Large intestine (tissue), 3 donors: ENCODE measurements at regions not wholly inside any gene's neighbourhood (a gene's known extent, or its start where the extent isn't known, plus 50 kb on each side); places are given as distances from the start of the nearest gene placed in this dataset.

Source experiments
- DNase-seq, 2 donors: peaks; one replicate each; pipeline versions ENCODE4 v3.0.0 to v3.0.0-alpha.2; 2013
- H3K27ac ChIP-seq: one replicate; pipeline ENCODE4 v1.5.1; 2013; ENCODE audit warnings: low read length
- H3K27me3 ChIP-seq: 2 replicates; pipeline ENCODE4 v1.6.1; 2013; ENCODE audit warnings: low read length; ENCODE audit not compliant: control insufficient read depth, insufficient read depth
- H3K36me3 ChIP-seq: 2 replicates; pipeline ENCODE4 v1.6.1; 2013; ENCODE audit warnings: low read length; ENCODE audit not compliant: control insufficient read depth, insufficient read depth
- H3K4me1 ChIP-seq: one replicate; pipeline ENCODE4 v1.6.1; 2013; ENCODE audit warnings: low read length; ENCODE audit not compliant: control insufficient read depth, insufficient read depth
- H3K4me3 ChIP-seq: one replicate; pipeline ENCODE4 v1.5.1; 2013; ENCODE audit warnings: low read length
- H3K9me3 ChIP-seq: one replicate; pipeline ENCODE4 v1.6.1; 2013; ENCODE audit warnings: mild to moderate bottlenecking, low read depth, low read length, moderate library complexity; ENCODE audit not compliant: control insufficient read depth
- whole genome bisulfite sequencing: methylation state at CpG from one replicate; pipeline ENCODE4 v1.1.5; 2013; ENCODE audit warnings: low lambda C conversion rate; ENCODE audit not compliant: insufficient coverage; 5-methylcytosine and 5-hydroxymethylcytosine counted together

GRCh38 chr3:102225407-102226132, 209.2 kb upstream of the ZPLD1 start:
- no peak overlapping the region for H3K4me3 ChIP-seq
- H3K4me1 ChIP-seq: peaks cover 5% of the 10 kb centered on the region
- no peaks in the 10 kb centered on the region for H3K9me3 ChIP-seq
- WGBS: no CpG with 5 or more reads among the region's 1 CpG
- peak; percentile 61 to 70 for DNase-seq
- no peaks in the 10 kb centered on the region for H3K36me3 ChIP-seq
- H3K27ac ChIP-seq: no peak overlapping the region
- no peaks in the 10 kb centered on the region for H3K27me3 ChIP-seq

- no peak overlapping the region for H3K4me3 ChIP-seq
- H3K9me3 ChIP-seq: no peaks in the 10 kb centered on the region
- no peaks in the 10 kb centered on the region for H3K27me3 ChIP-seq
- H3K36me3 ChIP-seq: no peaks in the 10 kb centered on the region
- H3K4me1 ChIP-seq: peaks cover 5% of the 10 kb centered on the region
- H3K27ac ChIP-seq: no peak overlapping the region
- WGBS: no CpG with 5 or more reads among the region's 1 CpG
- no peak for DNase-seq
Measured at GRCh38 chr3:102226463-102226862, 208.4 kb upstream of the ZPLD1 start.

DNA sequence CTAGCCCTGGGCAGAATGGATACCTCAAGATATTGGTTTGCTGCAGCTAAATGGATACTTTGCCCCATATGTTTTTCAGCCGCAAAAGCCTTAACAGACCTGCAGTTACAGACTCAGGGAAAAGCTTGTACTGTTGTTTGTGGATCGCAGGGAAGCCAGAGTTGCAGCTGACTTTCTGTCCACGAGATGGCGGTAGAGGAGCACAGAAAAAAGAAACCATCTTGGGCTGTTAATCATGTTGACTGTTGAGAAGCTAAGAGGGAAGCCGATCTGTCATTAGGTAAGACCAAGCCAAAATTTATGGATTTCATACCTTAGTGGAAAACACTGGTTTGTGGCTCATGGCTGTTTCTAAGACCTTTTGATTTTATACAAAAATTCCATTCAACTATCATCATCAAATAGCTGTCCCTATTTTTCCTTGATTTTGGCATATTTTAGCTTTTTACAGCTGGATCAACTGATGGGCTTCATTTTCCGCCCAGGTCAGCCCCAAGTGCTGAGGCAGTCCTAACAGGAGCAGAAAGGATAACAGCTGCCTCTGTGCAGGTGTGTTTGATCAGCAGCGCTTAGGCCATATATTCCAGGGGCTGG, 205.7 kb upstream of the ZPLD1 start:
- Histone ChIP-seq H3K27me3 (no peaks in the 10 kb centered on the region), H3K4me1 (peaks cover 5% of the 10 kb centered on the region), H3K4me3 (no peak overlapping the region), H3K27ac (no peak overlapping the region), H3K36me3 (no peaks in the 10 kb centered on the region), H3K9me3 (no peaks in the 10 kb centered on the region)
- DNase-seq: peak; percentile 66 to 72
- no CpG with 5 or more reads among the region's 7 CpGs for WGBS

DNA sequence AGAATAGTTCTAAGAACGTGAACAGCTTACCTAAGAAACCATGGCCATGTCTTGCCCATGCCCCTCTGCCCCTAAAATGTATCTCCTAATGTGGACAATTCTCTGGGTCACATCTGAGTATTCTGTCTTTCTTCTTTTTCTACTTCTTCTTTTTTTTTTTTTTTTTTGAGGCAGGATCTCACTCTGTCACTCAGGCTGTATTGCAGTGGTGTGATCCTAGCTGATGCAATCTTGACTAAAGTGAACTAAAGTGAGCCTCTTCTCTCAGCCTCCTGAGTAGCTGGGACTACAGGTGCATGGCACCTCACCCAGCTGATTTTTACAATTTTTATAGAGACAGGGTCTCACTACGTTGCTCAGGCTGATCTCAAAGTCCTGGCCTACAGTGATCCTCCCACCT, 204.8 kb upstream of the ZPLD1 start:
- no peaks in the 10 kb centered on the region for H3K27me3 ChIP-seq
- no peaks in the 10 kb centered on the region for H3K9me3 ChIP-seq
- H3K27ac ChIP-seq: no peak overlapping the region
- no peaks in the 10 kb centered on the region for H3K4me1 ChIP-seq
- H3K36me3 ChIP-seq: no peaks in the 10 kb centered on the region
- DNase-seq: no peak
- no peak overlapping the region for H3K4me3 ChIP-seq
- WGBS: no CpG with 5 or more reads among the region's 2 CpGs

- DNase-seq: no peak
- H3K4me3 ChIP-seq: no peak overlapping the region
- no peaks in the 10 kb centered on the region for H3K27me3 ChIP-seq
- H3K9me3 ChIP-seq: no peaks in the 10 kb centered on the region
- H3K4me1 ChIP-seq: no peaks in the 10 kb centered on the region
- 90% methylated on average over 1 of the region's 1 CpG for WGBS
- H3K36me3 ChIP-seq: no peaks in the 10 kb centered on the region
- H3K27ac ChIP-seq: no peak overlapping the region
Measured at GRCh38 chr3:102233881-102234280, 200.9 kb upstream of the ZPLD1 start.

GRCh38 chr3:102235679-102236078, 199.1 kb upstream of the ZPLD1 start:
- 43% methylated on average over 1 of the region's 5 CpGs for WGBS
- Histone ChIP-seq H3K36me3 (no peaks in the 10 kb centered on the region), H3K27me3 (no peaks in the 10 kb centered on the region), H3K9me3 (no peaks in the 10 kb centered on the region), H3K4me1 (no peaks in the 10 kb centered on the region), H3K27ac (no peak overlapping the region), H3K4me3 (no peak overlapping the region)
- DNase-seq: peak in 1 of 2 donors; percentile 37

- Histone ChIP-seq H3K27me3 (no peaks in the 10 kb centered on the region), H3K4me1 (no peaks in the 10 kb centered on the region), H3K27ac (no peak overlapping the region), H3K9me3 (no peaks in the 10 kb centered on the region), H3K4me3 (no peak overlapping the region), H3K36me3 (no peaks in the 10 kb centered on the region)
- peak in 1 of 2 donors; percentile 46 for DNase-seq
- WGBS: no CpG with 5 or more reads among the region's 3 CpGs
Measured at GRCh38 chr3:102237181-102237580, 197.6 kb upstream of the ZPLD1 start.

DNA sequence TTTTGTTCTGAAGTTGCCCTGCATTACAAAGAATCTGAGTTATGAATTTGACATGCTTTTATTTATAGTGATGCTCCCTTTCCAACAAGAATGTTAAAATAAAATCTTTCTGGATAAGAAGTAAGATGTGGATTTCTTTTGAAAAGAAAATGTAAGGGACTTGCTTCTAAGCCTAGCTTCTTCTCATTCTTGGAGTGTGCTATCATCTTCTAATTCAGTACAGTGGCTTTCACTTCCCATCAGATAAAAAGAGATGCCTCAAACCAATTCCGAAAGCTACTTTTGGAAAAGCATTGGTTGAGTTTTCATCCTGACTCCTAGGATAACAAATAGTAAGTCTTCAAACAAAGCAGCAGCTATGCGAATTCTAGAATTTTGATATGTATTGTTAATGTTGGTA, 197.0 kb upstream of the ZPLD1 start:
- H3K9me3 ChIP-seq: no peaks in the 10 kb centered on the region
- WGBS: no CpG with 5 or more reads among the region's 2 CpGs
- no peak overlapping the region for H3K27ac ChIP-seq

DNA sequence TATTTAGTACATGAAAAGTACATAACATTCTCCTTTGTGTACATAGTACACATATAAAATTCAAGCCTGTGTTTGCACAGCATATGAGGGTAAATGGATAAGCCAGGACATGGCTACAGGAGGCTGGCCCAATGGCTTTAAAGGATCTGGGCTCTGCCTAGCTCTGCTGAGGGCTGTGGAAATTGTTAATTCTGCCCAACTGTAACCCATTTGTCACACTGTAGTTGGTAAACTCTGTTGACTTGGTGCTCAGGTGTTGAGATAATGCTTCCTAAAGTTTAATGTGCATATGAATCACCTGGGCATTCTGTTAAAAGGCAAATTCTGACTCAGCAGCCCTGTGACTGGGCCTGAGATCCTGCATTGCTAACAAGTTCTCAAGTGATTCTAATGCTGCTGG, 196.5 kb upstream of the ZPLD1 start:
- no peak overlapping the region for H3K4me3 ChIP-seq
- DNase-seq: no peak
- no peaks in the 10 kb centered on the region for H3K27me3 ChIP-seq

More for the DNA sequence above, 197.0 kb upstream of the ZPLD1 start:
- no peak overlapping the region for H3K4me3 ChIP-seq
- no peaks in the 10 kb centered on the region for H3K27me3 ChIP-seq
- DNase-seq: no peak
- no peaks in the 10 kb centered on the region for H3K36me3 ChIP-seq
- H3K4me1 ChIP-seq: no peaks in the 10 kb centered on the region

GRCh38 chr3:102240720-102241119, 194.1 kb upstream of the ZPLD1 start:
- Histone ChIP-seq H3K27ac (no peak overlapping the region), H3K36me3 (no peaks in the 10 kb centered on the region), H3K4me3 (no peak overlapping the region), H3K4me1 (no peaks in the 10 kb centered on the region), H3K9me3 (no peaks in the 10 kb centered on the region), H3K27me3 (no peaks in the 10 kb centered on the region)
- no peak for DNase-seq
- 91% methylated on average over 1 of the region's 1 CpG for WGBS

More for the DNA sequence above, 196.5 kb upstream of the ZPLD1 start:
- Histone ChIP-seq H3K9me3 (no peaks in the 10 kb centered on the region), H3K36me3 (no peaks in the 10 kb centered on the region), H3K27ac (no peak overlapping the region), H3K4me1 (no peaks in the 10 kb centered on the region)
